ENCODE measurements at regions not wholly inside any gene's neighbourhood (a gene's known extent, or its start where the extent isn't known, plus 50 kb on each side); places are given as distances from the start of the nearest gene placed in this dataset.

GRCh38 chr16:54595621-54596020 is 309.0 kb upstream of the IRX3 start:
- no peak for DNase-seq (ENCODE audit: low read depth in 4 of 6, low spot score in 6 of 6)
- Histone ChIP-seq H3K27me3 (ENCODE audit: control insufficient read depth, insufficient read depth, low read length) (peaks cover 31% of the 10 kb centered on the region), H3K9me3 (ENCODE audit: control insufficient read depth, insufficient read depth, low read length) (no peaks in the 10 kb centered on the region), H3K27ac (ENCODE audit: low read depth, low read length) (no peak overlapping the region), H3K4me1 (ENCODE audit: control insufficient read depth, insufficient read depth, low read length) (peaks cover 5% of the 10 kb centered on the region), H3K4me3 (ENCODE audit: low read depth, low read length) (no peak overlapping the region), H3K36me3 (ENCODE audit: control insufficient read depth, insufficient read depth, low read length) (no peaks in the 10 kb centered on the region)
- WGBS (ENCODE audit: insufficient coverage): 38% methylated on average over 1 of the region's 2 CpGs

DNA sequence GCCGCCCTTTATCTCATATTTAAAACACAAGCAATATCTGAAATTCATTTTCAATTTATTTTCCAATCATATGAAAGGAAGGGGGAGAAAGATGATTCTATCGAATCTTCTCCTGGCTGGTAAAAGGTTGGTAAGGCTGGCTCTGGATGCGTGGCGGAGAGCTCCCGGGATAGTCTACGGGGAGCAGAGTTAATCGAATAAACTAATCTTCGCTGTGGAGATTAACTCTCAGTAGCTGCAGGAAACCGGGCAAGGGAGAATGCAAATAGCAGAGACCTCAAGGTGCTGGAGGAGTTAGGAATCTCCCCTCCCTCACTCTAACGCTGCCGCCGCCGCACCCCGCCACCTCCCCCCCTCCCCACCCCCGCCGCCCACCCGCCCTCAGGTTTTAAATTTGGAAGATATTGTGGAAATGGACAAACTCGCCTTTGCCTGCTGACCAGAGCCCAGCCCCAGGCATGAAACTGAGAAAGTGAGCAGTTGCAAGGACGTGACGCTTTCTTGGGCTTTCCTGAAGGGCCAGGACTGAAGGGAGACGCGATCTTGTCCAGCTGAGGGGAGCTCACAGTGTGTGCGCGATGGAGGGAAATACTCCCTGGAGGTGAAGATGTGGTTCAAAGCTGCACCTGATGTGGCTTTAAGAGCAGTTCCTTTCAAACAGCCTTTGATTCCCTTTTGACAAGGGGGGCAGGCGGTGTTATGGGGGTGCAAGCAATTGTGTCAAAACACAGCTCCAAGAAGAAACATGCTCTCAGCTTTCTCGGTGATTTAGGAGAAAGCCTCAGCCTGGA is 308.2 kb upstream of the IRX3 start:
- WGBS (ENCODE audit: insufficient coverage): 31% methylated on average over 15 of the region's 26 CpGs
- no peaks in the 10 kb centered on the region for H3K36me3 ChIP-seq (ENCODE audit: control insufficient read depth, insufficient read depth, low read length)
- no peaks in the 10 kb centered on the region for H3K9me3 ChIP-seq (ENCODE audit: control insufficient read depth, insufficient read depth, low read length)
- DNase-seq (ENCODE audit: low read depth in 4 of 6, low spot score in 6 of 6): peak in 1 of 6 donors; percentile 55
- no peak overlapping the region for H3K4me3 ChIP-seq (ENCODE audit: low read depth, low read length)
- H3K27ac ChIP-seq (ENCODE audit: low read depth, low read length): no peak overlapping the region
- peaks cover 31% of the 10 kb centered on the region for H3K27me3 ChIP-seq (ENCODE audit: control insufficient read depth, insufficient read depth, low read length)
- peaks cover 5% of the 10 kb centered on the region for H3K4me1 ChIP-seq (ENCODE audit: control insufficient read depth, insufficient read depth, low read length)

DNA sequence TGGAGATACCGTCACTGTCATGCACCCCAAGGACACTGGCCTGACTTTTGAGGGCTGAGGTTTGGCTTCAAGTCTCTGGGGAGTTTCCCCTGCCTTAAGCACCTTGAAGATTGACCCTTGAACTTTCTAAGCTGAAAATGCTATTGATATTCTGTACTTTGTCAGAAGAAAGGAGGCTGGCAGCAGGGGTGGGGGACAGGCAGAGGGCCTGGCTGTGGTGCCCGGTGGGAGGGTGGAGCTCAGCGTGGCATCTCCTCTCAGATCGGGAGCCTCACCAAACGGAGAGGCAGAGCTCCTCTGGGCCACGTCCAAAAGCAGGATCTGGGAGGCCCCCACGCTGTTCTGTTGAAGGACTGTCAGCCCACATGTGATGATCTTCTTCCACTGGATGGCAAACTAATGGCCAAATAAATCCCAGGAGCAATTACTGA is 305.2 kb upstream of the IRX3 start:
- Histone ChIP-seq H3K9me3 (ENCODE audit: control insufficient read depth, insufficient read depth, low read length) (no peaks in the 10 kb centered on the region), H3K27me3 (ENCODE audit: control insufficient read depth, insufficient read depth, low read length) (peaks cover 31% of the 10 kb centered on the region), H3K27ac (ENCODE audit: low read depth, low read length) (no peak overlapping the region), H3K4me1 (ENCODE audit: control insufficient read depth, insufficient read depth, low read length) (peaks cover 5% of the 10 kb centered on the region), H3K4me3 (ENCODE audit: low read depth, low read length) (no peak overlapping the region), H3K36me3 (ENCODE audit: control insufficient read depth, insufficient read depth, low read length) (no peaks in the 10 kb centered on the region)
- DNase-seq (ENCODE audit: low read depth in 4 of 6, low spot score in 6 of 6): peak in 1 of 6 donors; percentile 25
- 29% methylated on average over 5 of the region's 7 CpGs for WGBS (ENCODE audit: insufficient coverage)

- Histone ChIP-seq H3K9me3 (ENCODE audit: control insufficient read depth, insufficient read depth, low read length) (no peaks in the 10 kb centered on the region), H3K27ac (ENCODE audit: low read depth, low read length) (no peak overlapping the region), H3K27me3 (ENCODE audit: control insufficient read depth, insufficient read depth, low read length) (peaks cover 38% of the 10 kb centered on the region), H3K36me3 (ENCODE audit: control insufficient read depth, insufficient read depth, low read length) (no peaks in the 10 kb centered on the region), H3K4me3 (ENCODE audit: low read depth, low read length) (no peak overlapping the region), H3K4me1 (ENCODE audit: control insufficient read depth, insufficient read depth, low read length) (peaks cover 9% of the 10 kb centered on the region)
- 83% methylated on average over 3 of the region's 4 CpGs for WGBS (ENCODE audit: insufficient coverage)
- DNase-seq (ENCODE audit: low read depth in 4 of 6, low spot score in 6 of 6): no peak
Measured at GRCh38 chr16:54590836-54591235, 304.2 kb upstream of the IRX3 start.

DNA sequence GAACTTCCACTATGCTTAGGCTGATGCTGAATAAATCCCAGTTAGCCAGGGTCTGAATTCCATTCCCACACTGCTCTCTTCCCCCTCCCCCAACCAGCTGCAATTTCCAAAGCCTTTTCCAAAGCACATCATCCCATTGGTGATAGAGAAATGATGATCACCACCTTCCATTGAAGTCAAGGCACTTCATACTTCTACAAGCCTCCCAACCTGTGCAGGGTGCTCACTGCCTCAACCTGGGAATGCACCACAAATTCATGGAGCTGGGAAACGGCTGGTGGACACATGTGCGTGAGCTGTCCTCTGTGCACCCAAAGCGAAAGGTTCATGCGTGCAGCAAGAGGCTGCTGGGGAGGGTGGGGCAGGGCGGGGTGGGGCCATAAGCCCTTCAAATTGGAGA is 302.7 kb upstream of the IRX3 start:
- WGBS (ENCODE audit: insufficient coverage): 86% methylated on average over 4 of the region's 5 CpGs
- Histone ChIP-seq H3K4me1 (ENCODE audit: control insufficient read depth, insufficient read depth, low read length) (peaks cover 10% of the 10 kb centered on the region), H3K4me3 (ENCODE audit: low read depth, low read length) (no peak overlapping the region), H3K27me3 (ENCODE audit: control insufficient read depth, insufficient read depth, low read length) (peaks cover 33% of the 10 kb centered on the region), H3K9me3 (ENCODE audit: control insufficient read depth, insufficient read depth, low read length) (no peaks in the 10 kb centered on the region), H3K36me3 (ENCODE audit: control insufficient read depth, insufficient read depth, low read length) (no peaks in the 10 kb centered on the region), H3K27ac (ENCODE audit: low read depth, low read length) (no peak overlapping the region)
- DNase-seq (ENCODE audit: low read depth in 4 of 6, low spot score in 6 of 6): no peak

GRCh38 chr16:54588026-54588425 is 301.4 kb upstream of the IRX3 start:
- no peaks in the 10 kb centered on the region for H3K36me3 ChIP-seq (ENCODE audit: control insufficient read depth, insufficient read depth, low read length)
- H3K4me3 ChIP-seq (ENCODE audit: low read depth, low read length): no peak overlapping the region
- H3K27me3 ChIP-seq (ENCODE audit: control insufficient read depth, insufficient read depth, low read length): peaks cover 22% of the 10 kb centered on the region
- no peak for DNase-seq (ENCODE audit: low read depth in 4 of 6, low spot score in 6 of 6)
- WGBS (ENCODE audit: insufficient coverage): 86% methylated on average over 5 of the region's 5 CpGs
- no peaks in the 10 kb centered on the region for H3K9me3 ChIP-seq (ENCODE audit: control insufficient read depth, insufficient read depth, low read length)
- peaks cover 10% of the 10 kb centered on the region for H3K4me1 ChIP-seq (ENCODE audit: control insufficient read depth, insufficient read depth, low read length)
- no peak overlapping the region for H3K27ac ChIP-seq (ENCODE audit: low read depth, low read length)

GRCh38 chr16:54587176-54587515 is 300.6 kb upstream of the IRX3 start:
- no peak for DNase-seq (ENCODE audit: low read depth in 4 of 6, low spot score in 6 of 6)
- peaks cover 13% of the 10 kb centered on the region for H3K4me1 ChIP-seq (ENCODE audit: control insufficient read depth, insufficient read depth, low read length)
- H3K36me3 ChIP-seq (ENCODE audit: control insufficient read depth, insufficient read depth, low read length): no peaks in the 10 kb centered on the region
- no peak overlapping the region for H3K4me3 ChIP-seq (ENCODE audit: low read depth, low read length)
- H3K27me3 ChIP-seq (ENCODE audit: control insufficient read depth, insufficient read depth, low read length): peaks cover 19% of the 10 kb centered on the region
- no peak overlapping the region for H3K27ac ChIP-seq (ENCODE audit: low read depth, low read length)
- H3K9me3 ChIP-seq (ENCODE audit: control insufficient read depth, insufficient read depth, low read length): no peaks in the 10 kb centered on the region
- 80% methylated on average over 3 of the region's 3 CpGs for WGBS (ENCODE audit: insufficient coverage)

- no peaks in the 10 kb centered on the region for H3K9me3 ChIP-seq (ENCODE audit: control insufficient read depth, insufficient read depth, low read length)
Measured at GRCh38 chr16:54586474-54587175, 300.0 kb upstream of the IRX3 start.

GRCh38 chr16:54585998-54586340 is 299.4 kb upstream of the IRX3 start:
- H3K27ac ChIP-seq (ENCODE audit: low read depth, low read length): no peak overlapping the region

More at GRCh38 chr16:54586474-54587175, 300.0 kb upstream of the IRX3 start:
- H3K27me3 ChIP-seq (ENCODE audit: control insufficient read depth, insufficient read depth, low read length): peaks cover 14% of the 10 kb centered on the region
- H3K4me3 ChIP-seq (ENCODE audit: low read depth, low read length): no peak overlapping the region
- H3K4me1 ChIP-seq (ENCODE audit: control insufficient read depth, insufficient read depth, low read length): peaks cover 10% of the 10 kb centered on the region
- no peak overlapping the region for H3K27ac ChIP-seq (ENCODE audit: low read depth, low read length)
- H3K36me3 ChIP-seq (ENCODE audit: control insufficient read depth, insufficient read depth, low read length): no peaks in the 10 kb centered on the region
- no peak for DNase-seq (ENCODE audit: low read depth in 4 of 6, low spot score in 6 of 6)
- WGBS (ENCODE audit: insufficient coverage): 90% methylated on average over 3 of the region's 4 CpGs

More at GRCh38 chr16:54585998-54586340, 299.4 kb upstream of the IRX3 start:
- 53% methylated on average over 13 of the region's 14 CpGs for WGBS (ENCODE audit: insufficient coverage)
- peaks cover 13% of the 10 kb centered on the region for H3K27me3 ChIP-seq (ENCODE audit: control insufficient read depth, insufficient read depth, low read length)
- DNase-seq (ENCODE audit: low read depth in 4 of 6, low spot score in 6 of 6): peak in 1 of 6 donors; percentile 63
- no peak overlapping the region for H3K4me3 ChIP-seq (ENCODE audit: low read depth, low read length)
- H3K4me1 ChIP-seq (ENCODE audit: control insufficient read depth, insufficient read depth, low read length): peaks cover 10% of the 10 kb centered on the region
- no peaks in the 10 kb centered on the region for H3K36me3 ChIP-seq (ENCODE audit: control insufficient read depth, insufficient read depth, low read length)
- H3K9me3 ChIP-seq (ENCODE audit: control insufficient read depth, insufficient read depth, low read length): no peaks in the 10 kb centered on the region

Data from spinal cord (tissue), 9 donors.